NB4 (cell line): ENCODE measurements at regions not wholly inside any gene's neighbourhood (a gene's known extent, or its start where the extent isn't known, plus 50 kb on each side); places are given as distances from the start of the nearest gene placed in this dataset.

Source experiments
- DNase-seq: peaks from one replicate; pipeline ENCODE4 v3.0.0; 2010; ENCODE audit warnings: low read depth
- H3K4me3 ChIP-seq: one replicate; pipeline ENCODE4 v1.5.1; 2011; ENCODE audit warnings: mild to moderate bottlenecking, low read depth, low read length, moderate library complexity
- CTCF ChIP-seq: IDR thresholded peaks from one replicate; pipeline ENCODE4 v1.5.1; 2012; ENCODE audit warnings: low read depth, low read length
- MAX ChIP-seq: IDR thresholded peaks from 2 replicates; pipeline ENCODE4 v1.6.1; 2011; ENCODE audit warnings: low read depth, low read length
- MYC ChIP-seq: IDR thresholded peaks from 2 replicates; pipeline ENCODE4 v1.6.1; 2011; ENCODE audit warnings: low read depth, low read length
- POLR2A ChIP-seq: IDR thresholded peaks from 2 replicates; pipeline ENCODE4 v1.6.1; 2011; ENCODE audit warnings: mild to moderate bottlenecking; ENCODE audit not compliant: insufficient read length; ENCODE audit errors: extremely low read depth

- no peak for TF ChIP-seq CTCF
- no peak for TF ChIP-seq MYC
- TF ChIP-seq POLR2A, result no peak
- no peak for TF ChIP-seq MAX
- no peak for DNase-seq
- H3K4me3 ChIP-seq, result no peak overlapping the region
These were observed 60.6 kb upstream of the NTM start for GRCh38 chr11:131309776-131310175.

GRCh38 chr11:131311776-131312514, 58.5 kb upstream of the NTM start:
- TF ChIP-seq CTCF, result no peak
- no peak overlapping the region for H3K4me3 ChIP-seq
- DNase-seq, result no peak
